ENCODE measurements at regions not wholly inside any gene's neighbourhood (a gene's known extent, or its start where the extent isn't known, plus 50 kb on each side); places are given as distances from the start of the nearest gene placed in this dataset.
A peak's percentile ranks its signal among the peaks of the same experiment; 100 is the strongest.
"Not testable (repeated sequence)": the region's sequence is repeated elsewhere in the genome, so short reads cannot be mapped to it uniquely, and the experiment has no call there.

DNA sequence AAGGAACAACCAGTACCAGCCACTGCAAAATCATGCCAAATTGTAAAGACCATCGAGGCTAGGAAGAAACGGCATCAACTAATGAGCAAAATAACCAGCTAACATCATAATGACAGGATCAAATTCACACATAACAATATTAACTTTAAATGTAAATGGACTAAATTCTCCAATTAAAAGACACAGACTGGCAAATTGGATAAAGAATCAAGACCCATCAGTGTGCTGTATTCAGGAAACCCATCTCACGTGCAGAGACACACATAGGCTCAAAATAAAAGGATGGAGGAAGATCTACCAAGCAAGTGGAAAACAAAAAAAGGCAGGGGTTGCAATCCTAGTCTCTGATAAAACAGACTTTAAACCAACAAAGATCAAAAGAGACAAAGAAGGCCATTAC lies 97.6 kb downstream of the GPX5 start:
- DNase-seq (ENCODE audit: low read depth in 2 of 2): not testable (repeated sequence)

DNA sequence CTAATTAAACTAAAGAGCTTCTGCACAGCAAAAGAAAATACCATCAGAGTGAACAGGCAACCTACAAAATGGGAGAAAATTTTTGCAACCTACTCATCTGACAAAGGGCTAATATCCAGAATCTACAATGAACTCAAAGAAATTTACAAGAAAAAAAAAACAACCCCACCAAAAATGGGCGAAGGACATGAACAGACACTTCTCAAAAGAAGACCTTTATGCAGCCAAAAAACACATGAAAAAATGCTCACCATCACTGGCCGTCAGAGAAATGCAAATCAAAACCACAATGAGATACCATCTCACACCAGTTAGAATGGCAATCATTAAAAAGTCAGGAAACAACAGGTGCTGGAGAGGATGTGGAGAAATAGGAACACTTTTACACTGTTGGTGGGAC lies 100.7 kb downstream of the GPX5 start:
- not testable (repeated sequence) for DNase-seq (ENCODE audit: low read depth in 2 of 2)

DNA sequence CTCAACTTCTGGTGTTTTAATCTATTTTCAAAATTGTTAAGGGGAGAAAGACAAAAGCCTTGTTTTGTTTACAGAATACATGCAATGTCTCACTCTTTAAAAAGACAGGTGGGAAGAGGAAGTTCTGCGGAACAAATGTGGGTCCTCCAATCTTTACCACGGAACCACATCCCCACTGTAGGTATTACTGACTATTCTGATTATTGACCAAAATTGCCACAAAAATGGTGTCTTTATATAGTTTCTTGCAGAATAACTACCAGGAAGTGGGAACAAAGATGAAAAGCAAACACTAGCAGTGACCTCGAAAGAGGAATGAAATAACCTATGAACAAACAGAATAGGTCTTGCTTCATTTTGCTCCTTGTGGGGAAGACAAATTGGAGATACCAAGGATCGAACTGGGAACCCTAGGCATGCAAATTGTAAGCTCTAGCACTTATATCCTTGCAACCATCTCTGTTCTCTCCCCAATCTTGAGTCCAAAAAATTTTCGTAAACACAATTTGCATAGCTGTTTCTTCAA lies 106.7 kb downstream of the GPX5 start:
- no peak for DNase-seq (ENCODE audit: low read depth in 2 of 2)

DNA sequence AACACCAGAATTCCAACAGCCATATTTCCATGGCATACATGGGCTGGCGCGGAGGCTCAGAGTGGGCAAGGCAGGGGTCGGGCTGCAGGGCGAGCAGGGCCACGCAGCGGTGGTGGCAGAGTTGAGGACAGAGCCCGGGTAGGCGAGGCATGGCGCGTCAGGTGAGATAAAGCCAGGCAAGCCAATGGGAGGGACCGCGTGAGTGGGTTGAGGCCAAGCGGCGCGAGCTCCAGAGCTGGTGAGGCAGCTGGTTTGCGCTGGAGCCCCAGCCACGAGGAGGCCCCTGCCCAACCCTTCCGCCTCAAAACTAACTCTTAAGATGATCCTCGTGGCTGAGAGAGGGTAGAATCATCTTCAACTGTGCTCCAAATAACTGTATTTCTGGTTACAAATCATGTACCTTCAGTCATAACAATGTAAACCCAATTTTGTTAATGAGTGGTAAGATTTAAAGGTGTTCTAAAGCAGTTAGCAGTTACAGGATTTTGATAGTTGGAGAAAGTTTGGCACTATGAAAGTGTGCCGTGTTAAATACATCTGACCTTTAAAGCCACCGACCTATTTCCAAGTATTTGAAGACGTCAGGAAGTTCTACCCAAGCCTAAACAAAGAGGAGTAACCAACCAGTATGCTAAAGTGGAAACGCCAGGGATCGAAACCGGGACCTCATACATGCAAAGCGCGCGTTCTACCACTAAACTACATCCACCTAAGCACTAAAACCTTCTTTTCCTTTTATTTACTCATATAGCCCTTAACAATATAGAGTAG lies 107.9 kb downstream of the GPX5 start:
- DNase-seq (ENCODE audit: low read depth in 2 of 2): no peak

GRCh38 chr6:28634411-28634760 lies 108.7 kb downstream of the GPX5 start:
- no peak for DNase-seq (ENCODE audit: low read depth in 2 of 2)

- no peak for DNase-seq (ENCODE audit: low read depth in 2 of 2)
Observed at GRCh38 chr6:28634761-28635546, 109.3 kb downstream of the GPX5 start.

DNA sequence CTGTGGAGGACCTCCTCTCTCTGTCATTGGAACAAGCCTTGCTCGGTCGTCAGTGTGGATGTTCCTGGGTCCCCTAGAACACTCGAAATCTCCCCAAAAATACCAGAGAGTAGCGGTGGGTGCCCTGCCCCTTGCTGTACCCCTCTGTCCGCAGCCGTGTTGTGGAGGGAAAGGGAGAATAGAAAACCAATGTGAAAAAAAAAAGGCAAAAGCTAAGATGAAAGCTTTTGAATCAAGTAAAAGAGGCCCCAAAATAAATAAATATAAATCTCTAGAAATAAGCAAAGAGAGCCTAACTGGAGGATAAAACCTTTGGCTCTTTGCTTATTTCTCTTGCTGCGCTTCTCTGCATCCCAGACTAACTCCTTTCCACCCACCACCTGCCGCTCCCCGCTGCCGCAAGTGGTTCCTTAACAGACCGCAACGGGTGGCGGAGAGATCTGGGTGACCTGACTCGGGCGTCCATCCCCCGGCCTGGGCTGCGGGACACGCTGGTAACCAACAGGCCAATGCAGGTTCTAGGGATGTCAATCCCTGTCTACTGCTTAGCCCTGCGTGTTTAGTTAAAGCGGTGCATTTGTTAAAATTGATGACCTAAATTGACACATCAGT lies 110.0 kb downstream of the GPX5 start:
- no peak for DNase-seq (ENCODE audit: low read depth in 2 of 2)

DNA sequence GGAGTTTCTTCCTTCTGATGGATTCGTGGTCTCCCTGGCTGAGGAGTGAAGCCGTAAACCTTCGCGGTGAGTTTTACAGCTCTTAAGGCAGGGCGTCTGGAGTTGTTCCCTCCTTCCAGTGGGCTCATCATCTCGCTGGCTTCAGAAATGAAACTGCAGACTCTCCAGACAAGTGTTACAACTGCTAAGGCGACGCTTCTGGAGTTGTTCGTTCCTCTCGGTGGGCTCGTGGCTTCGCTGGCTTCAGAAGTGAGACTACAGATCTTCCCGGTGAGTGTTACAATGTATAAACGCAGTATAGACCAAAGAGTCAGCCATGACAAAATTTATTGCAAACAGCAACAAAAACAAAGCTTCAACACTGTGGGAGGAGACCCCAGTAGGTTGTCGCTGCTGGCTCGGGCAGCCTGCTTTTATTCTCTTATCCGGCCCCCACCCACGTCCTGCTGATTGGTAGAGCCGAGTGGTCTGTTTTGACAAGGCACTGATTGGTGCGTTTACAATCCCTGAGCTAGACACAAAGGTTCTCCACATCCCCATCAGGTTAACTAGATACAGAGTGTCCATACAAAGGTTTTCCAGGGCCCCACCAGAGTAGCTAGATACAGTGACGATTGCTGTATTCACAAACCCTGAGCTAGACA lies 113.2 kb downstream of the GPX5 start:
- no peak for DNase-seq (ENCODE audit: low read depth in 2 of 2)

- DNase-seq (ENCODE audit: low read depth in 2 of 2): not testable (repeated sequence)
Observed at GRCh38 chr6:28639445-28640290, 114.0 kb downstream of the GPX5 start.

DNA sequence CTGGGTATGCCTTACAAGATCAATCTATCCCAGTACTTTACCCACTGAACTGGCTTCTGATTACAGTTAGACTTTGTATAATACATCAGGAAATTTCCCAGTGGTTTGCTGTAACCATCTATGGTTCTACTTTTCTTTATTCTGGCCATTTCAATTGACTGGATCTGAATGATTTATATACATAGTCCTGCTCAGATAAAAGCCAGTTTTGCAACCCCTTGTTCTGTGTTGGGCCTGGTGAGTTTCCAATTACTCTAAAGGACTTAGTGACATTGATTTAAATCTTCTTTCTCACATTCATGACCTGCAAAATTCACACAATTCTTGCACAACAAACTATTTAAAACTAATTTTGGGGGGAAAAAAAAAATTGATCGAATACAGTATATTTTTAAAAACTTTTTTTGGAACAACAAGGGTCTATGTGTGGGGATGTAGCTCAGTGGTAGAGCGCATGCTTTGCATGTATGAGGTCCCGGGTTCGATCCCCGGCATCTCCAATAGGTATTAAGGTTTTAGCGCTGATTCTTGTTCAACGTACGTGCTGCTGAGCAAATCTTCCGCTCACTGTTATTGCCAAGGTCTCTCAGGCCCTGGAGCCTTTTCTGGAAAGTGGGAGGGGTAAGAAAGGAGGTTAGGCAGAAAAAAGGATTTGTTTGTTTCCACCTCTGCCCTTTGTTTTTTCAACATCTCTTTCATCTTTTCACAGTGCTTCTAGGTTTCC lies 117.5 kb downstream of the GPX5 start:
- DNase-seq (ENCODE audit: low read depth in 2 of 2): peak in 1 of 2 experiments; percentile 33

DNA sequence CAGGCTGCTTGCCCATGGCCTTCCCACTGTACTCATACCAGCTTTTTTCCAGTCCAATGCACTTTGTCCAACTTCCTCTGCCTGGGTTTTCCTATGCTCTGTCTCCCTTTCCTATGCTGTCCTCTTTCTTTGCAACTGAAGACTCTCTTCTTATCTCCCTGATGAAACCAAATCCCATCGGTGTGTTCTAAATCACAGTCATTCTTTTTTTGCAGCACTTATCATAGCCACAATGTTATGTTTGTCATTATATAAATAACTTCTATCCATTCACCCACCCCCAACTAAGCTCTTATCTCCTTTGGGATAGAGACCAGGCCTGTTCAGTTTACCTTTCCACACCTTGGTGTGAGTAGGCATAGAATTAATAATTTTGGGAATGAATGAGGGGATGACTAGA lies 121.0 kb downstream of the GPX5 start:
- DNase-seq (ENCODE audit: low read depth in 2 of 2): no peak

DNA sequence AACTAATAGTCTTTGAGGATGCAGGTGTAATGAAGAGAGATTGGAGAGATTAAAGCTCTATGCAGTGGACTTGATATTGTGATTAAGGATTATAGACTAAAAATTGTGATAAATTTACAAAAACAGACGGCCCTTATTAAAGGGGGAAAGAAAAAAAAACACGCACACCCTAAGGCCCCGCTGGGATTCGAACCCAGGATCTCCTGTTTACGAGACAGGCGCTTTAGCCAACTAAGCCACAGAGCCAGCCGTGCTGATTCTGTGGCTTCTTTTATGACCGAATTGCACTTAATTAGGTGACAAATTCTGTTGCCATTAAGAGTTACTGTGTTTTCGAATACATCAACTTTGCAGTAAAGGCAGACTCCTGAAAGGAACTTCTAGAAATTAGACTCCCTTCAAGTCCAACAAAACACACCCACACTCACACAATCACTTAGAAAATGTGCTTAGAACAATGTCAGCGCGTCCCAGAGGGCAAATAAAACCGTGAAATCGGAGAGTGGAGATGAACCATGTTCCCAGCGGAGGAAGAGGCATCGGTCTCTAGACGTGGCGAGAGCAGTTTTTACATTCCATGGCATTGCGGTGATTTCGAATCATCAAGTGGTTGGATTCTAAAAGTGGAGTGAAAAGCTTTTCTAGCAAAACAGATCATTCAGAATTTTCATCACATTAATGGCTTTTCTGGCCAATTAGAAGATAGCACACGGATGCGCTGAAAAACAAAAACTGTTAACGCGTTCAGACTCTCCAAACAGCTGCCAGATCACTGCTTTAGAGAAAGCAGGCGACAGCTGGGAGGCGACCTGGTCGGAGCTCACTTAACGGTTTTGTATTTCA lies 122.6 kb downstream of the GPX5 start:
- peak; percentile 54 to 57 for DNase-seq (ENCODE audit: low read depth in 2 of 2)

- DNase-seq (ENCODE audit: low read depth in 2 of 2): no peak
Observed at GRCh38 chr6:28648878-28649375, 123.2 kb downstream of the GPX5 start.

GRCh38 chr6:28651161-28651560 lies 125.5 kb downstream of the GPX5 start:
- DNase-seq (ENCODE audit: low read depth in 2 of 2): no peak

DNA sequence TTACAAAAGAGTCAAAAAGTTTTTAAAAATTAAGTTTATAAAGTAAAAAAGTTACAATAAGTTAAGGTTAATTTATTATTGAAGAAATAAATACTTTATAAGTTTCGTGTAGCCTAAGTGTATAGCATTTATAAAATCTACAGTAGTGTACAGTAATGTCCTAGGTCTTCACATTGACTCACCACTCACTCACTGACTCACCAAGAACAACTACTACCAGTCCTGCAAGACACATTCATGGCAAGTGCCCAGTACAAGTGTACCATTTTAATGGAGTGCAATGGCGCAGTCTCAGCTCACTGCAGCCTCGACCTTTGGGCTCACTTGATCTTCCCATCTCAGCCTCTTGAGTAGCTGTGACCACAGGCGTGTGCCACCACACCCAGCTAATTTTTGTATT lies 128.2 kb downstream of the GPX5 start:
- DNase-seq (ENCODE audit: low read depth in 2 of 2): no peak

GRCh38 chr6:28655164-28655563 lies 129.5 kb downstream of the GPX5 start:
- DNase-seq (ENCODE audit: low read depth in 2 of 2): no peak

- DNase-seq (ENCODE audit: low read depth in 2 of 2): no peak
Observed at GRCh38 chr6:28656715-28657114, 131.0 kb downstream of the GPX5 start.

DNA sequence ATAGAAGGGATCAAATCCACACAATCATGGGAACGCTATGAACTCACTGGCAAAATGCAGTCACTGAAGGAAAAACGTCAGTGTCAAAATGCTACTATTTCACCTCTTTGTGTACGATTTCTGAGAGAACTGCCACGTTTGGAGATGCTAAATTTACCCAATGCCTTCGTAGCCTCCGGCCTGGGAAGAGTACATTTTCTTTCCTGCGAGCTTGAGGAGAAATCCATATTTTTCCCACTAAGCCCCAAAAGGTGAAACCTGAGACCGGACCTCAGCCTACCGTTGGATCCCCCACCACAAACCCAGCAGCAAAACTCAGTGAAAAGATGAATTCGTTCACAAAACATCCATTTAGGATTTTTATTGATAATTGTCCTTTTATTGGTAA lies 131.7 kb downstream of the GPX5 start:
- no peak for DNase-seq (ENCODE audit: low read depth in 2 of 2)

- no peak for DNase-seq (ENCODE audit: low read depth in 2 of 2)
Observed at GRCh38 chr6:28657769-28658465, 132.2 kb downstream of the GPX5 start.

All from fibroblast of skin of left biceps (primary cell).